HL-60 (cell line): ENCODE measurements at regions not wholly inside any gene's neighbourhood (a gene's known extent, or its start where the extent isn't known, plus 50 kb on each side); places are given as distances from the start of the nearest gene placed in this dataset.

Experiments used
- DNase-seq, 2 experiments: peaks; one replicate each; pipeline ENCODE4 v3.0.0-alpha.2; 2010 to 2020; ENCODE audit warnings: low read depth in 1 of 2, low spot score in 1 of 2
- H3K27ac ChIP-seq: fragments of 250-450 bp; sonication (Bioruptor Pico); replicated peaks from 2 replicates; pipeline ENCODE4 v1.5.1; 2020; ENCODE audit warnings: mild to moderate bottlenecking, moderate library complexity
- H3K27me3 ChIP-seq: fragments of 250-450 bp; sonication (Bioruptor Pico); 2 replicates; pipeline ENCODE4 v1.5.1; 2021; ENCODE audit warnings: mild to moderate bottlenecking, moderate library complexity; ENCODE audit not compliant: insufficient read depth, poor library complexity, severe bottlenecking
- H3K4me3 ChIP-seq: replicated peaks from 2 replicates; pipeline ENCODE4 v1.5.1; 2011; ENCODE audit warnings: mild to moderate bottlenecking, control low read depth, low read length; ENCODE audit not compliant: insufficient read depth
- CTCF ChIP-seq: IDR thresholded peaks from one replicate; pipeline ENCODE4 v1.5.1; 2011; ENCODE audit warnings: low read length, control low read depth, inconsistent platforms; ENCODE audit not compliant: insufficient read depth
- GABPA ChIP-seq: IDR thresholded peaks from 2 replicates; pipeline ENCODE4 v1.6.1; 2012; ENCODE audit warnings: low read depth
- POLR2AphosphoS5 ChIP-seq: IDR thresholded peaks from 2 replicates; pipeline ENCODE4 v1.6.1; 2012; ENCODE audit warnings: low read depth
- REST ChIP-seq: IDR thresholded peaks from 2 replicates; pipeline ENCODE4 v1.6.1; 2012; ENCODE audit warnings: low read depth; ENCODE audit not compliant: insufficient replicate concordance
- SPI1 ChIP-seq: IDR thresholded peaks from 2 replicates; pipeline ENCODE4 v1.6.1; 2012; ENCODE audit warnings: low read depth, mild to moderate bottlenecking, borderline replicate concordance

- no peak overlapping the region for H3K4me3 ChIP-seq
- TF ChIP-seq CTCF, result no peak
- TF ChIP-seq REST, result no peak
- no peak for TF ChIP-seq POLR2AphosphoS5
- no peak for TF ChIP-seq GABPA
- TF ChIP-seq SPI1, result no peak
- H3K27ac ChIP-seq, result no peak overlapping the region
- DNase-seq, result no peak
- peaks cover 28% of the 10 kb centered on the region for H3K27me3 ChIP-seq
Measured at GRCh38 chr5:155727512-155728145, 599.3 kb upstream of the SGCD start.

GRCh38 chr5:155728146-155728856, 598.7 kb upstream of the SGCD start:
- TF ChIP-seq CTCF (no peak), SPI1 (no peak), REST (peak; percentile 7)
- Histone ChIP-seq H3K27me3 (peaks cover 28% of the 10 kb centered on the region), H3K4me3 (no peak overlapping the region), H3K27ac (no peak overlapping the region)
- no peak for DNase-seq

- no peak overlapping the region for H3K4me3 ChIP-seq
- peaks cover 28% of the 10 kb centered on the region for H3K27me3 ChIP-seq
Measured at GRCh38 chr5:155728857-155729683, 597.9 kb upstream of the SGCD start.

More at GRCh38 chr5:155728857-155729683, 597.9 kb upstream of the SGCD start:
- no peak for DNase-seq
- H3K27ac ChIP-seq, result no peak overlapping the region
- no peak for TF ChIP-seq SPI1
- TF ChIP-seq CTCF, result no peak
- no peak for TF ChIP-seq POLR2AphosphoS5
- no peak for TF ChIP-seq GABPA
- TF ChIP-seq REST, result no peak
